Thymus (tissue), 11 donors: ENCODE measurements at regions not wholly inside any gene's neighbourhood (a gene's known extent, or its start where the extent isn't known, plus 50 kb on each side); places are given as distances from the start of the nearest gene placed in this dataset.

Source experiments
- DNase-seq, 9 donors: peaks; one replicate each; pipeline ENCODE4 v3.0.0-alpha.2; 2013; ENCODE audit warnings: low spot score in 9 of 9, low read depth in 6 of 9, missing footprints in 1 of 9
- H3K27ac ChIP-seq, 2 donors: one replicate each; pipeline ENCODE4 v1.5.1; 2013; ENCODE audit warnings: control low read depth in 1 of 2, low read depth in 1 of 2, low read length in 1 of 2, mild to moderate bottlenecking in 1 of 2, moderate library complexity in 1 of 2
- H3K27me3 ChIP-seq, 2 donors: one replicate each; pipeline ENCODE4 v1.5.1; 2013; ENCODE audit warnings: low read length in 1 of 2; ENCODE audit not compliant: control insufficient read depth in 2 of 2, insufficient read depth in 1 of 2
- H3K36me3 ChIP-seq, 2 donors: one replicate each; pipeline ENCODE4 v1.5.1; 2013; ENCODE audit warnings: low read length in 1 of 2, mild to moderate bottlenecking in 1 of 2, moderate library complexity in 1 of 2; ENCODE audit not compliant: control insufficient read depth in 2 of 2, insufficient read depth in 2 of 2
- H3K4me1 ChIP-seq, 2 donors: one replicate each; pipeline ENCODE4 v1.5.1; 2013; ENCODE audit warnings: low read length in 2 of 2; ENCODE audit not compliant: control insufficient read depth in 2 of 2, insufficient read depth in 2 of 2
- H3K4me3 ChIP-seq, 2 donors: one replicate each; pipeline ENCODE4 v1.5.1; 2013; ENCODE audit warnings: low read length in 2 of 2, control low read depth in 1 of 2, mild to moderate bottlenecking in 1 of 2
- H3K9me3 ChIP-seq, 2 donors: one replicate each; pipeline ENCODE4 v1.5.1; 2013; ENCODE audit warnings: low read length in 1 of 2, mild to moderate bottlenecking in 1 of 2; ENCODE audit not compliant: control insufficient read depth in 2 of 2, insufficient read depth in 1 of 2
- WGBS: extraction: QIAGEN DNeasy Blood & Tissue Kit; methylation state at CpG from one replicate; pipeline ENCODE4 v1.1.7; 2013; 5-methylcytosine and 5-hydroxymethylcytosine counted together
- donor health status: healthy.

- H3K4me3 ChIP-seq = no peak overlapping the region
- peaks cover 18 to 27% of the 10 kb centered on the region in 2 donors for H3K4me1 ChIP-seq
- peaks cover 1 to 12% of the 10 kb centered on the region in 2 donors for H3K9me3 ChIP-seq
- DNase-seq = peak in 1 of 9 donors; percentile 3
- 5% methylated on average over 2 of the region's 2 CpGs for WGBS
- peaks cover 0 to 4% of the 10 kb centered on the region in 2 donors for H3K27me3 ChIP-seq
- no peak overlapping the region for H3K27ac ChIP-seq
- H3K36me3 ChIP-seq = no peaks in the 10 kb centered on the region
These were observed 361.3 kb downstream of the TMEM121 start for GRCh38 chr14:105887692-105888091.

DNA sequence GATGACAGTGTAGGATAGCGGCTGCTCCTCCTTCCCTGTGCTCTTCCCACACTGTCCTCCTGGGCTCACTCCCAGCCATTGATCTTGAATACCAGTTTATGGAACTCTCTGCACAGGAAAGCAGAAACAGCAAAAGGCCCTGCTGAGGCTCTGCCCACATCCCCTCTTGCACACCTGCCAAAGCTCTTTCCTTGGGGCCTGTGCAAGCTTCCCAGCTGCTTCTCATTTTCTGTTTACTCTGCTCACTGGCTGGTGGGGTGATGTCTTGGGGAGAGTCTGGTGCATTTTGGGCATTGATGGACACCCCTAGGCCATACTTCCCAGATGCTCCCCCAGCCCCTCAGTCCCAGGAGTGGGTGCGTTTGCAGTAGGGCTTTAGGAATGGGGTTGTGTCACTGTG lies 361.8 kb downstream of the TMEM121 start:
- WGBS = 23% methylated on average over 2 of the region's 2 CpGs
- H3K4me1 ChIP-seq = peaks cover 18 to 27% of the 10 kb centered on the region in 2 donors
- peak in 1 of 9 donors; percentile 44 for DNase-seq
- no peaks in the 10 kb centered on the region for H3K36me3 ChIP-seq
- peaks cover 0 to 6% of the 10 kb centered on the region in 2 donors for H3K27me3 ChIP-seq
- no peak overlapping the region for H3K4me3 ChIP-seq
- H3K9me3 ChIP-seq = peaks cover 1 to 12% of the 10 kb centered on the region in 2 donors
- H3K27ac ChIP-seq = no peak overlapping the region

DNA sequence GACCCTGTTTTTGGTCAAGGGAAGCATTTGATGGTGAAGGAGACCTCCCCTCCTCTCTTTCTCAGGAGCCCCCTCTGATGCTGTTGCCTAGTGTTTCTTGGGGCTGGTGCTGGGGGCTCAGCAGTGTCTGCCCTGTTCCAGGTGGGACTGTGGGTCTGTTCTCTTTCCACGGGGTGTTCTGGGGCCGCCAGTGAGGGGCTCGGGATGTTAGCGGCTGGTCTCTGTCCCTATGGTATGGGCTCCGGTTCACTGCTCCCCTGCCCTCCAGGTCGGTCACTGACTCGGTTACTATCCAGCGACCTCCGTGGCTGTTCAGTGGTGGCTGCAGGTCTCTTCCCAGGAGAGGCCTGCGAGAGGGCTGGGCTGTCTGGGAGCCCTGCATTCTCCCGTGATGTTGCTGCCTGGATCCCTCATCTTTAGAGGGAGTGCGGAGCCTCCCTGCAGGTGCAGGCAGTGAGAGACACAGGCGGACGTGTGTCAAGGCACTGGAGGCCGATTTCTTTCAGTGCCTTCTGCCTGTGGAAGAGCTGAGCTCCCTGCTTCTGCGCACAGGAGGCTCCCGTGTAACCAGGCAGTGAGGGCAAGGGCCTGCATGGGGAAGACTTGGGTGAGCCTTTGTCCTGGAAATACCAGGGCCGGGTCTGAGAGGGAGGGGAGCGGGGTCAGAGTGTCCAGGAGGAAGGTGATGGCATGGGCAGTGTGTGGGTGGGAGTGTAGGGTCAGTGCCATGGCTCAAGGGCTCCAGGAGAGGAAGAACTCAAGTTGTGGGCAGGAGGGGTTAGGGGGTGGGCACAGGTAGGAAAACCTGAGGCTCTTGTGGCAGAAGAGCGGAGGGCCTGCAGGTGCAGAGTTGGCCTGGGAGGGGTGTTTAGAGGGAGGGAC lies 362.6 kb downstream of the TMEM121 start:
- H3K4me3 ChIP-seq = no peak overlapping the region
- H3K27me3 ChIP-seq = peaks cover 0 to 6% of the 10 kb centered on the region in 2 donors
- H3K4me1 ChIP-seq = peaks cover 18 to 27% of the 10 kb centered on the region in 2 donors
- WGBS = 29% methylated on average over 20 of the region's 20 CpGs
- peaks cover 1 to 12% of the 10 kb centered on the region in 2 donors for H3K9me3 ChIP-seq
- DNase-seq = no peak
- H3K36me3 ChIP-seq = no peaks in the 10 kb centered on the region
- H3K27ac ChIP-seq = no peak overlapping the region

DNA sequence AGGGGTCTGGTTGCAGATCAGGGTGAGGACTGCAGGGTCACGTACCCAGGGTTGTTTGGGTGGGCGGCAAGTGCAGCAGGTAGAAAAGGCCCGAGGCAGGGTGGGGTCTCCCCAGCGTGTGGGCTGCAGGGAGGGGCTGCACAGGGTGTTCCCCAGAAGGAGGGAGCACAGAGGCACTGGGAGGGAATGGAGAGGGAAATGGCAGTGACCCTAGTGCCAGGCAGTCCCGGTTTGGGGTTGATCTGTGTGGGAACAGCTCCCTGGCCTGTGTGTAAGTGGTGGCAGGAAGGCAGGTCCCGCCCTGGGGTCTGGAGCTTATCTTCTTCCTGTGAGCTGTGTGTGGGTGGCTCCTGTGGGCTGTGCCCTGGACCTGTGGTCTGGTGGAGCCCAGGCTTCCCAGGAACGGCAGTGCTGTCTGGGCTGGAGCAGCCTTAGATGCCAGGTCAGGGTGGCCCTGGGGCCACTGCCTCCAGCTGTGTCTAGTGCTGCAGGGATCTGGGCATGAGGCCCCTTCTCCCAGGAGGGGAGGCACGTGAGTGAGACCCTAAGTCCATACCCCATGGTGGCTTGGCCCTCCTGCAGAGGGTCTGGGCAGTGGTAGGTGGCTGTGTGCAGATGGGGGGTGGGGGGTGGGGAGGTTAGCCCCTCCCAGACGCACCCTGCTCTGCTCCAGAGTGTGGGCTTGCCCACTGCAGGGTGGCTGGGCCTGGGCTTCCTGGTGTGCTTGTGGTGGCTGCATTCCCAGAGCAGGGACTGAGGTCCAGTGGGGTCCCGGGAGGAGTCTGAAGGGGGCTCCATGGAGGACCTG lies 363.5 kb downstream of the TMEM121 start:
- Histone ChIP-seq H3K9me3 (peaks cover 1 to 12% of the 10 kb centered on the region in 2 donors), H3K4me3 (no peak overlapping the region), H3K27me3 (peaks cover 0 to 6% of the 10 kb centered on the region in 2 donors), H3K4me1 (peaks cover 18 to 27% of the 10 kb centered on the region in 2 donors), H3K36me3 (no peaks in the 10 kb centered on the region), H3K27ac (no peak overlapping the region)
- WGBS = 23% methylated on average over 10 of the region's 10 CpGs
- DNase-seq = peak in 1 of 9 donors; percentile 20

DNA sequence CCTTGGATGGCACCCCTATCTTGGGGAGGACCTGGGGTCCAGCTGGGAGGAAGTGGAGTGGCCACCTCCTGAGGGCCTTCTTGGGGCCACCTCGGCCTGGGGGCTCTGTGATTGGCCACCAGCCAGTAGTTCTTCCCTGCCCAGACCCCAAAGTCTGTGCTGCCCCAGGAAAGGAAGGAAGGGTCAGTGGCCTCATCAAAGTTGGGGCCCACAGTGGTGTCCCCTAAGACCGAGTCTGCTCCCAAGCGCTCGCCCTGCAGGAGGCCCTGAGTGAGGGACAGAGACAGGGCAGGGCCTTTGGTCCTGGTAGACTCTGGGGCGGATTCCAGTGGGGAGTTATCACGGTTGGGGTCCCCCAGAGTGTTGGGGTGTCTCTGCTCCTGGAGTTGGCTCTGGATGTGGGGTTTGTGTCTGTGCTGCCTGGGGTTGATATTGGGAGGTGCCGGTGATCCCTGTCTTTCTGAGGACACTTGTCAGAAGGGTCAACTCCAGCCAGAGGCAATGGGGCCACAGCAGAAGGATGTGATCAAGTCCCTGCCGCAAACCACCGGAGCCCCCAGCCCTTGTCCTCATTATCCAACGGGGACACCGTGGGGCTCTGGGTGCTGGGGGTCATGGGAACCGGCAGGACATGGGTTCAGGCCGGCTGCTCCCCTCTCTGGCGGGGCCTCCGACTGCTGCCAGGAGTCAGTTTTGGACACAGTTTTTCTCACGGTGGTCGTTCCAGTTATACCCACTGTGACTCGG lies 364.3 kb downstream of the TMEM121 start:
- H3K4me3 ChIP-seq = no peak overlapping the region
- H3K9me3 ChIP-seq = peaks cover 1 to 7% of the 10 kb centered on the region in 2 donors
- no peak overlapping the region for H3K27ac ChIP-seq
- no peaks in the 10 kb centered on the region for H3K36me3 ChIP-seq
- 39% methylated on average over 18 of the region's 18 CpGs for WGBS
- peaks cover 18 to 27% of the 10 kb centered on the region in 2 donors for H3K4me1 ChIP-seq
- H3K27me3 ChIP-seq = peaks cover 0 to 6% of the 10 kb centered on the region in 2 donors
- no peak for DNase-seq

- no peak for DNase-seq
- Histone ChIP-seq H3K36me3 (no peaks in the 10 kb centered on the region), H3K9me3 (peaks cover 1 to 6% of the 10 kb centered on the region in 2 donors), H3K27ac (no peak overlapping the region), H3K4me3 (no peak overlapping the region), H3K4me1 (peaks cover 18 to 27% of the 10 kb centered on the region in 2 donors), H3K27me3 (peaks cover 0 to 6% of the 10 kb centered on the region in 2 donors)
- WGBS = 37% methylated on average over 15 of the region's 15 CpGs
These were observed 364.8 kb downstream of the TMEM121 start for GRCh38 chr14:105891221-105891602.

- DNase-seq = no peak
- Histone ChIP-seq H3K4me1 (peaks cover 15 to 27% of the 10 kb centered on the region in 2 donors), H3K4me3 (no peak overlapping the region), H3K36me3 (no peaks in the 10 kb centered on the region), H3K9me3 (peaks cover 1 to 6% of the 10 kb centered on the region in 2 donors), H3K27me3 (peaks cover 0 to 6% of the 10 kb centered on the region in 2 donors), H3K27ac (no peak overlapping the region)
- 20% methylated on average over 18 of the region's 18 CpGs for WGBS
These were observed 365.5 kb downstream of the TMEM121 start for GRCh38 chr14:105891631-105892452.
